ENCODE measurements at regions not wholly inside any gene's neighbourhood (a gene's known extent, or its start where the extent isn't known, plus 50 kb on each side); places are given as distances from the start of the nearest gene placed in this dataset.

DNA sequence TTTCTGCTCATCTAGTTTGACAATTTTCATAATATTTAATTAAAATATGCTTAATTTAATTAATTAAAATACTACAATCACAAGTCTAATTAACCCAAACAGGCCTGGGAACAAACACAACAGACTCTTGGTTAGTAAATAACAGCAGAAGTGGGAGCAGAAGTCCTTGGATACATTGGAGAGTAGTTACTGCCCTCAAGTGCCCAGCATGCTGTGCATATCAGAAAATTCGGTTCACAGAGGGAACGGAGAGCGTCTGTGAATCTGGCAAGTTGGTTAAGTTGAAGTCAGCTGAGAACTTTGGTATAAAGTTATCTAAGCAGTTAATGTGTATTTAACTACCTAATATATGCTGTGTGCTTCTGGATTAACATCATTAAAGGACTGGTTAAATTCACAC is 87.0 kb upstream of the ATG10 start:
- in situ Hi-C loops (cut with MboI; ENCODE audit: low sequenced_read_pairs) (no loop called here), intact Hi-C loops (cut with micrococcal nuclease) (no loop called here), dilution Hi-C loops (cut with HindIII; ENCODE audit: low sequenced_read_pairs, unreplicated experiment) (no loop called here)
- no peak overlapping the region for H3K23ac ChIP-seq (ENCODE audit: low read depth, low read length)
- no peak overlapping the region for H2AFZ ChIP-seq (replicated peaks; ENCODE audit: low read length, poor library complexity)
- H2BK15ac ChIP-seq (ENCODE audit: low read depth, low read length) = no peak overlapping the region
- H3K27me3 ChIP-seq (ENCODE audit: control insufficient read depth, insufficient read depth, low read length) = peaks cover 7% of the 10 kb centered on the region
- no peak overlapping the region for H2BK20ac ChIP-seq (ENCODE audit: low read depth, low read length)
- H3K56ac ChIP-seq (ENCODE audit: extremely low read depth, insufficient read depth, low read length) = no peak overlapping the region
- no peak for ATAC-seq (ENCODE audit: low read depth)
- no peak overlapping the region for H3K4me2 ChIP-seq (ENCODE audit: low read depth, low read length)
- no peak overlapping the region for H3K4me3 ChIP-seq (ENCODE audit: insufficient read depth, low read depth, low read length)
- no peak overlapping the region for H2BK5ac ChIP-seq (ENCODE audit: low read depth, low read length, poor library complexity, severe bottlenecking)
- H2AK5ac ChIP-seq (ENCODE audit: low read depth, low read length) = no peak overlapping the region
- H3K27ac ChIP-seq (ENCODE audit: insufficient read depth, low read length) = no peak overlapping the region
- no peaks in the 10 kb centered on the region; the same call in 1 of the 2 replicates for H3K9me1 ChIP-seq (ENCODE audit: insufficient read depth, low read length)
- H3K18ac ChIP-seq (ENCODE audit: low read depth, low read length) = no peak overlapping the region
- H2AK9ac ChIP-seq (replicated peaks; ENCODE audit: low read depth, low read length, poor library complexity) = no peak overlapping the region
- WGBS, 2 experiments (ENCODE audit: extremely low coverage in 2 of 2, insufficient read length in 1 of 2) = no CpG with 5 or more reads among the region's 3 CpGs
- no peak overlapping the region for H3K9ac ChIP-seq (ENCODE audit: low read depth, low read length)
- H3K36me3 ChIP-seq (ENCODE audit: control insufficient read depth, insufficient read depth, low read length) = no peaks in the 10 kb centered on the region
- no peaks in the 10 kb centered on the region for H3K79me1 ChIP-seq (ENCODE audit: low read depth in 1 of 2, low read length in 2 of 2)
- no TSS peak for BruUV-seq (replicated peaks)
- no peak overlapping the region for H3K4ac ChIP-seq (ENCODE audit: low read depth, low read length)
- H3K14ac ChIP-seq (replicated peaks; ENCODE audit: low read depth, low read length) = no peak overlapping the region
- H4K5ac ChIP-seq (ENCODE audit: low read depth, low read length) = no peak overlapping the region
- no peaks in the 10 kb centered on the region for H3K9me3 ChIP-seq (ENCODE audit: control insufficient read depth, insufficient read depth, low read length)
- TF ChIP-seq FOS (IDR thresholded peaks at IDR 0.05; ENCODE audit: low read depth, low read length) = no peak
- TF ChIP-seq RAD21 (IDR thresholded peaks at IDR 0.05; ENCODE audit: low read length) = no peak
- no peak for TF ChIP-seq BHLHE40 (IDR thresholded peaks at IDR 0.05; ENCODE audit: low read depth, low read length)
- TF ChIP-seq RCOR1 (IDR thresholded peaks at IDR 0.05; ENCODE audit: insufficient replicate concordance, low read length) = no peak
- TF ChIP-seq MAZ (IDR thresholded peaks at IDR 0.05; ENCODE audit: borderline replicate concordance, low read depth, low read length) = no peak
- TF ChIP-seq SMC3 (IDR thresholded peaks at IDR 0.05; ENCODE audit: low read depth, low read length) = no peak
- TF ChIP-seq CEBPB (IDR thresholded peaks at IDR 0.05; ENCODE audit: low read depth, low read length) = no peak
- TF ChIP-seq, protein P1, sequence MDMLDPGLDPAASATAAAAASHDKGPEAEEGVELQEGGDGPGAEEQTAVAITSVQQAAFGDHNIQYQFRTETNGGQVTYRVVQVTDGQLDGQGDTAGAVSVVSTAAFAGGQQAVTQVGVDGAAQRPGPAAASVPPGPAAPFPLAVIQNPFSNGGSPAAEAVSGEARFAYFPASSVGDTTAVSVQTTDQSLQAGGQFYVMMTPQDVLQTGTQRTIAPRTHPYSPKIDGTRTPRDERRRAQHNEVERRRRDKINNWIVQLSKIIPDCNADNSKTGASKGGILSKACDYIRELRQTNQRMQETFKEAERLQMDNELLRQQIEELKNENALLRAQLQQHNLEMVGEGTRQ (IDR thresholded peaks at IDR 0.05; ENCODE audit: low read depth, low read length) = no peak
- TF ChIP-seq, protein P2, sequence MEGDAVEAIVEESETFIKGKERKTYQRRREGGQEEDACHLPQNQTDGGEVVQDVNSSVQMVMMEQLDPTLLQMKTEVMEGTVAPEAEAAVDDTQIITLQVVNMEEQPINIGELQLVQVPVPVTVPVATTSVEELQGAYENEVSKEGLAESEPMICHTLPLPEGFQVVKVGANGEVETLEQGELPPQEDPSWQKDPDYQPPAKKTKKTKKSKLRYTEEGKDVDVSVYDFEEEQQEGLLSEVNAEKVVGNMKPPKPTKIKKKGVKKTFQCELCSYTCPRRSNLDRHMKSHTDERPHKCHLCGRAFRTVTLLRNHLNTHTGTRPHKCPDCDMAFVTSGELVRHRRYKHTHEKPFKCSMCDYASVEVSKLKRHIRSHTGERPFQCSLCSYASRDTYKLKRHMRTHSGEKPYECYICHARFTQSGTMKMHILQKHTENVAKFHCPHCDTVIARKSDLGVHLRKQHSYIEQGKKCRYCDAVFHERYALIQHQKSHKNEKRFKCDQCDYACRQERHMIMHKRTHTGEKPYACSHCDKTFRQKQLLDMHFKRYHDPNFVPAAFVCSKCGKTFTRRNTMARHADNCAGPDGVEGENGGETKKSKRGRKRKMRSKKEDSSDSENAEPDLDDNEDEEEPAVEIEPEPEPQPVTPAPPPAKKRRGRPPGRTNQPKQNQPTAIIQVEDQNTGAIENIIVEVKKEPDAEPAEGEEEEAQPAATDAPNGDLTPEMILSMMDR (conservative IDR thresholded peaks at IDR 0.05; ENCODE audit: low read depth, low read length) = no peak
- TF ChIP-seq, protein P3, sequence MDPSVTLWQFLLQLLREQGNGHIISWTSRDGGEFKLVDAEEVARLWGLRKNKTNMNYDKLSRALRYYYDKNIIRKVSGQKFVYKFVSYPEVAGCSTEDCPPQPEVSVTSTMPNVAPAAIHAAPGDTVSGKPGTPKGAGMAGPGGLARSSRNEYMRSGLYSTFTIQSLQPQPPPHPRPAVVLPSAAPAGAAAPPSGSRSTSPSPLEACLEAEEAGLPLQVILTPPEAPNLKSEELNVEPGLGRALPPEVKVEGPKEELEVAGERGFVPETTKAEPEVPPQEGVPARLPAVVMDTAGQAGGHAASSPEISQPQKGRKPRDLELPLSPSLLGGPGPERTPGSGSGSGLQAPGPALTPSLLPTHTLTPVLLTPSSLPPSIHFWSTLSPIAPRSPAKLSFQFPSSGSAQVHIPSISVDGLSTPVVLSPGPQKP (IDR thresholded peaks at IDR 0.05; ENCODE audit: borderline replicate concordance, low read depth, low read length) = no peak
- no peak for TF ChIP-seq NFE2L2 (IDR thresholded peaks at IDR 0.05; ENCODE audit: low read depth, low read length)
- TF ChIP-seq MXI1 (IDR thresholded peaks at IDR 0.05; ENCODE audit: borderline replicate concordance, low read depth, low read length) = no peak
- no peak for TF ChIP-seq RFX5 (IDR thresholded peaks at IDR 0.05; ENCODE audit: low read depth, low read length)
- no peak for TF ChIP-seq CHD1 (IDR thresholded peaks at IDR 0.05; ENCODE audit: low read depth, low read length)
- H2BK120ac ChIP-seq (ENCODE audit: low read depth, low read length) = no peak overlapping the region
- CTCF ChIA-PET = no interaction called here
- H4K20me1 ChIP-seq (ENCODE audit: insufficient read depth, low read length) = no peaks in the 10 kb centered on the region
- no peaks in the 10 kb centered on the region for H3K4me1 ChIP-seq (ENCODE audit: control insufficient read depth, insufficient read depth, low read length)
- DNase-seq = no peak
- no peak overlapping the region for H4K91ac ChIP-seq (ENCODE audit: insufficient read depth, low read depth, low read length)
- H4K8ac ChIP-seq (ENCODE audit: low read depth in 2 of 2, low read length in 2 of 2) = no peak overlapping the region
- POLR2A ChIA-PET (ENCODE audit: unreplicated experiment) = no interaction called here
